ENCODE measurements at regions not wholly inside any gene's neighbourhood (a gene's known extent, or its start where the extent isn't known, plus 50 kb on each side); places are given as distances from the start of the nearest gene placed in this dataset.

- H3K4me3 ChIP-seq (ENCODE audit: low read depth, low read length), result no peak overlapping the region
- no peak for DNase-seq (ENCODE audit: low read depth)
Observed at GRCh38 chr2:44844651-44845270, 96.7 kb upstream of the SIX3 start.

GRCh38 chr2:44848026-44848425 is 93.5 kb upstream of the SIX3 start:
- no peak for TF ChIP-seq CTCF (IDR thresholded peaks at IDR 0.05; ENCODE audit: low read depth, low read length, missing control alignments)
- H3K4me3 ChIP-seq (ENCODE audit: low read depth, low read length), result no peak overlapping the region
- DNase-seq (ENCODE audit: low read depth), result no peak

More at GRCh38 chr2:44844651-44845270, 96.7 kb upstream of the SIX3 start:
- TF ChIP-seq CTCF (IDR thresholded peaks at IDR 0.05; ENCODE audit: low read depth, low read length, missing control alignments), result no peak

- no peak for TF ChIP-seq CTCF (IDR thresholded peaks at IDR 0.05; ENCODE audit: low read depth, low read length, missing control alignments)
- DNase-seq (ENCODE audit: low read depth), result no peak
- no peak overlapping the region for H3K4me3 ChIP-seq (ENCODE audit: low read depth, low read length)
Observed at GRCh38 chr2:44850016-44850415, 91.5 kb upstream of the SIX3 start.

- TF ChIP-seq CTCF (IDR thresholded peaks at IDR 0.05; ENCODE audit: low read depth, low read length, missing control alignments), result no peak
- DNase-seq (ENCODE audit: low read depth), result no peak
- H3K4me3 ChIP-seq (ENCODE audit: low read depth, low read length), result no peak overlapping the region
Observed at GRCh38 chr2:44851518-44851917, 90.0 kb upstream of the SIX3 start.

GRCh38 chr2:44852594-44852993 is 88.9 kb upstream of the SIX3 start:
- no peak for TF ChIP-seq CTCF (IDR thresholded peaks at IDR 0.05; ENCODE audit: low read depth, low read length, missing control alignments)
- H3K4me3 ChIP-seq (ENCODE audit: low read depth, low read length), result no peak overlapping the region

GRCh38 chr2:44859337-44859736 is 82.2 kb upstream of the SIX3 start:
- no peak overlapping the region for H3K4me3 ChIP-seq (ENCODE audit: low read depth, low read length)
- TF ChIP-seq CTCF (IDR thresholded peaks at IDR 0.05; ENCODE audit: low read depth, low read length, missing control alignments), result no peak
- no peak for DNase-seq (ENCODE audit: low read depth)

More at GRCh38 chr2:44852594-44852993, 88.9 kb upstream of the SIX3 start:
- no peak for DNase-seq (ENCODE audit: low read depth)

- H3K4me3 ChIP-seq (ENCODE audit: low read depth, low read length), result no peak overlapping the region
- no peak for DNase-seq (ENCODE audit: low read depth)
- TF ChIP-seq CTCF (IDR thresholded peaks at IDR 0.05; ENCODE audit: low read depth, low read length, missing control alignments), result no peak
Observed at GRCh38 chr2:44866152-44866551, 75.3 kb upstream of the SIX3 start.
